H1 (cell line): ENCODE measurements at regions not wholly inside any gene's neighbourhood (a gene's known extent, or its start where the extent isn't known, plus 50 kb on each side); places are given as distances from the start of the nearest gene placed in this dataset.

Experiments used
- CTCF ChIA-PET: fragments of 300-600 bp; sonication (Branson Sonifier 250); formaldehyde crosslinking; loops from one replicate; lab custom pipeline; 2021; ENCODE audit not compliant: partially characterized antibody; lab: Charles Lee
- POLR2A ChIA-PET: fragments of 300-600 bp; sonication (Branson Sonifier 250); formaldehyde crosslinking; loops from one replicate; lab custom pipeline; 2021; ENCODE audit warnings: inconsistent platforms; ENCODE audit not compliant: partially characterized antibody; lab: Charles Lee
- DNase-seq, 2 experiments: peaks; one replicate each; pipeline versions ENCODE4 v3.0.0 to v3.0.0-alpha.2; 2010 to 2022; ENCODE audit warnings: low spot score in 2 of 2, low read depth in 1 of 2, mixed read lengths in 1 of 2
- FAIRE-seq: peaks from 2 replicates; lab custom pipeline; 2011; peaks lifted over from hg19 to GRCh38; lab: Jason Lieb, UNC
- H2AFZ ChIP-seq: 2 replicates; pipeline ENCODE4 v1.8.1; 2012; ENCODE audit warnings: low read length, inconsistent platforms
- H2AK5ac ChIP-seq: 2 replicates; pipeline ENCODE4 v1.6.1; 2013; ENCODE audit warnings: low read depth, low read length
- H2BK120ac ChIP-seq: replicated peaks from 2 replicates; pipeline ENCODE3; 2013; ENCODE audit warnings: low read depth, low read length, inconsistent platforms
- H2BK12ac ChIP-seq: 2 replicates; pipeline ENCODE4 v1.6.1; 2013; ENCODE audit warnings: low read depth, low read length
- H2BK15ac ChIP-seq: 2 replicates; pipeline ENCODE4 v1.6.1; 2013; ENCODE audit warnings: low read length
- H2BK20ac ChIP-seq: 2 replicates; pipeline ENCODE4 v1.6.1; 2013; ENCODE audit warnings: low read length
- H2BK5ac ChIP-seq: 2 replicates; pipeline ENCODE4 v1.6.1; 2013; ENCODE audit warnings: low read depth, low read length
- H3K14ac ChIP-seq: 2 replicates; pipeline ENCODE4 v1.6.1; 2013; ENCODE audit warnings: inconsistent platforms; ENCODE audit not compliant: insufficient read length
- H3K18ac ChIP-seq: 2 replicates; pipeline ENCODE4 v1.6.1; 2013; ENCODE audit warnings: low read length; ENCODE audit errors: extremely low read depth
- H3K23ac ChIP-seq: 2 replicates; pipeline ENCODE4 v1.6.1; 2013; ENCODE audit warnings: inconsistent platforms; ENCODE audit not compliant: insufficient read length
- H3K23me2 ChIP-seq: 2 replicates; pipeline ENCODE4 v1.6.1; 2013; ENCODE audit warnings: low read depth, low read length
- H3K27ac ChIP-seq: 2 replicates; pipeline ENCODE4 v1.6.1; 2011; ENCODE audit warnings: low read depth, low read length, inconsistent platforms
- H3K27me3 ChIP-seq, 4 experiments: replicated peaks in 1 of 4; 1 replicate in 1 of 4; 2 replicates in 3 of 4; pipeline versions ENCODE4 v1.6.1 to v1.8.1; 2011 to 2013; ENCODE audit warnings: low read length in 3 of 4, mild to moderate bottlenecking in 3 of 4, inconsistent platforms in 2 of 4, mixed read lengths in 2 of 4, moderate library complexity in 1 of 4; ENCODE audit not compliant: control insufficient read depth in 3 of 4, insufficient read depth in 3 of 4; ENCODE audit errors: extremely low read depth in 1 of 4
- H3K36me3 ChIP-seq, 4 experiments: 2 replicates each; pipeline versions ENCODE4 v1.6.1 to v1.8.1; 2011 to 2013; ENCODE audit warnings: mild to moderate bottlenecking in 4 of 4, low read length in 3 of 4, moderate library complexity in 2 of 4, control low read depth in 1 of 4, inconsistent platforms in 1 of 4; ENCODE audit not compliant: insufficient read depth in 4 of 4, control insufficient read depth in 2 of 4
- H3K4ac ChIP-seq: replicated peaks from 2 replicates; pipeline ENCODE3; 2013; ENCODE audit warnings: low read length, low read depth, mixed read lengths, inconsistent platforms; ENCODE audit not compliant: insufficient read length
- H3K4me1 ChIP-seq, 4 experiments: replicated peaks in 1 of 4; 1 replicate in 1 of 4; 2 replicates in 3 of 4; pipeline versions ENCODE4 v1.6.1 to v1.8.1; 2011 to 2013; ENCODE audit warnings: low read length in 3 of 4, inconsistent platforms in 2 of 4, mixed read lengths in 1 of 4; ENCODE audit not compliant: insufficient read depth in 4 of 4, control insufficient read depth in 3 of 4
- H3K4me2 ChIP-seq, 2 experiments: 2 replicates each; pipeline versions ENCODE4 v1.6.1 to v1.8.1; 2011 to 2013; ENCODE audit warnings: low read depth in 2 of 2, low read length in 2 of 2, control low read depth in 1 of 2, inconsistent platforms in 1 of 2, mild to moderate bottlenecking in 1 of 2; ENCODE audit not compliant: insufficient read depth in 1 of 2
- H3K4me3 ChIP-seq, 4 experiments: fragments of 200-600, 300-600 bp in 1 of 4; sonication (generic), shearing (Covaris generic), sonication (Bioruptor Twin) in 1 of 4; 2 replicates each; pipeline versions ENCODE4 v1.5.1 to v1.8.1; 2011 to 2016; ENCODE audit warnings: low read length in 4 of 4, low read depth in 3 of 4, control low read depth in 2 of 4, inconsistent platforms in 2 of 4, mild to moderate bottlenecking in 2 of 4, mixed read lengths in 1 of 4, moderate library complexity in 1 of 4; ENCODE audit not compliant: insufficient read depth in 2 of 4; ENCODE audit errors: extremely low read depth in 1 of 4
- H3K56ac ChIP-seq: replicated peaks from 2 replicates; pipeline ENCODE3; 2013; ENCODE audit warnings: low read depth, mild to moderate bottlenecking, mixed read lengths, low read length, inconsistent platforms; ENCODE audit not compliant: insufficient read length
- H3K79me1 ChIP-seq: 2 replicates; pipeline ENCODE4 v1.6.1; 2013; ENCODE audit warnings: low read depth, low read length, control low read depth
- H3K79me2 ChIP-seq, 2 experiments: 2 replicates each; pipeline versions ENCODE4 v1.6.1 to v1.8.1; 2012 to 2013; ENCODE audit warnings: low read length in 2 of 2, mild to moderate bottlenecking in 2 of 2, inconsistent platforms in 1 of 2; ENCODE audit not compliant: insufficient read depth in 2 of 2, control insufficient read depth in 1 of 2
- H3K9ac ChIP-seq, 4 experiments: replicated peaks in 1 of 4; 1 replicate in 1 of 4; 2 replicates in 3 of 4; pipeline versions ENCODE4 v1.6.1 to v1.8.1; 2011 to 2013; ENCODE audit warnings: low read depth in 3 of 4, low read length in 3 of 4, control low read depth in 2 of 4, mild to moderate bottlenecking in 2 of 4, moderate library complexity in 2 of 4, inconsistent platforms in 1 of 4; ENCODE audit errors: extremely low read depth in 1 of 4
- H3K9me3 ChIP-seq, 2 experiments: 2 replicates each; pipeline versions ENCODE4 v1.6.1 to v1.8.1; 2012 to 2013; ENCODE audit warnings: mild to moderate bottlenecking in 2 of 2, moderate library complexity in 2 of 2, control low read depth in 1 of 2, inconsistent platforms in 1 of 2, low read depth in 1 of 2, low read length in 1 of 2, mixed read lengths in 1 of 2; ENCODE audit not compliant: insufficient read depth in 2 of 2
- H4K20me1 ChIP-seq, 2 experiments: replicated peaks in 1 of 2; 2 replicates each; pipeline versions ENCODE3 to v1.8.1; 2011 to 2013; ENCODE audit warnings: inconsistent platforms in 2 of 2, low read length in 2 of 2, mild to moderate bottlenecking in 1 of 2; ENCODE audit not compliant: insufficient read depth in 2 of 2, control insufficient read depth in 1 of 2
- H4K5ac ChIP-seq: 2 replicates; pipeline ENCODE4 v1.6.1; 2013; ENCODE audit warnings: low read length, low read depth, mixed read lengths, inconsistent platforms; ENCODE audit not compliant: insufficient read length
- H4K8ac ChIP-seq: 2 replicates; pipeline ENCODE4 v1.8.0; 2013; ENCODE audit warnings: mild to moderate bottlenecking, moderate library complexity, low read length, inconsistent platforms; ENCODE audit not compliant: insufficient read depth; ENCODE audit errors: extremely low read depth
- H4K91ac ChIP-seq: replicated peaks from 2 replicates; pipeline ENCODE3; 2013; ENCODE audit warnings: low read length, mixed read lengths, inconsistent platforms; ENCODE audit not compliant: insufficient read length
- BCL11A ChIP-seq, 2 experiments: IDR thresholded peaks; one replicate each; pipeline ENCODE4 v1.6.1; 2011; ENCODE audit warnings: low read depth in 2 of 2, low read length in 2 of 2, mild to moderate bottlenecking in 2 of 2
- CEBPB ChIP-seq: IDR thresholded peaks from 2 replicates; pipeline ENCODE4 v1.6.1; 2012; ENCODE audit warnings: low read depth, low read length
- EP300 ChIP-seq, 2 experiments: IDR thresholded peaks; 1 replicate in 1 of 2; 2 replicates in 1 of 2; pipeline ENCODE4 v1.6.1; 2011 to 2012; ENCODE audit warnings: low read depth in 2 of 2, low read length in 2 of 2, mild to moderate bottlenecking in 2 of 2, borderline replicate concordance in 1 of 2, inconsistent platforms in 1 of 2, moderate library complexity in 1 of 2
- FOSL1 ChIP-seq: IDR thresholded peaks from 2 replicates; pipeline ENCODE4 v1.6.1; 2011; ENCODE audit warnings: mild to moderate bottlenecking, low read depth, low read length, moderate library complexity; ENCODE audit not compliant: insufficient read depth
- POLR2AphosphoS5 ChIP-seq: IDR thresholded peaks from 2 replicates; pipeline ENCODE4 v1.6.1; 2011; ENCODE audit warnings: low read depth, low read length
- POU5F1 ChIP-seq: IDR thresholded peaks from 2 replicates; pipeline ENCODE4 v1.6.1; 2011; ENCODE audit warnings: low read depth, mild to moderate bottlenecking, low read length, moderate library complexity
- RFX5 ChIP-seq: IDR thresholded peaks from 2 replicates; pipeline ENCODE4 v1.6.1; 2011; ENCODE audit warnings: low read depth, low read length, improper control_type of control experiment, borderline replicate concordance
- SIRT6 ChIP-seq: IDR thresholded peaks from one replicate; pipeline ENCODE4 v1.7.1; 2012; ENCODE audit warnings: low read length, inconsistent platforms
- SP1 ChIP-seq: IDR thresholded peaks from 2 replicates; pipeline ENCODE4 v1.6.1; 2011; ENCODE audit warnings: low read depth, low read length
- SP2 ChIP-seq: IDR thresholded peaks from 2 replicates; pipeline ENCODE4 v1.6.1; 2012; ENCODE audit warnings: mild to moderate bottlenecking, low read length, inconsistent platforms
- WGBS, 2 experiments: shearing (Covaris generic) in 1 of 2; methylation state at CpG; one replicate each; pipeline versions ENCODE4 v1.1.6 to v1.1.7; 2013 to 2015; ENCODE audit warnings: low lambda C conversion rate in 2 of 2, mixed read lengths in 2 of 2, inconsistent platforms in 1 of 2, low coverage in 1 of 2, missing lambda C conversion rate in 1 of 2; ENCODE audit not compliant: insufficient replicate concordance in 2 of 2, insufficient coverage in 1 of 2, insufficient read length in 1 of 2; ENCODE audit errors: extremely low coverage in 1 of 2, missing lambda C conversion rate in 1 of 2; 5-methylcytosine and 5-hydroxymethylcytosine counted together

DNA sequence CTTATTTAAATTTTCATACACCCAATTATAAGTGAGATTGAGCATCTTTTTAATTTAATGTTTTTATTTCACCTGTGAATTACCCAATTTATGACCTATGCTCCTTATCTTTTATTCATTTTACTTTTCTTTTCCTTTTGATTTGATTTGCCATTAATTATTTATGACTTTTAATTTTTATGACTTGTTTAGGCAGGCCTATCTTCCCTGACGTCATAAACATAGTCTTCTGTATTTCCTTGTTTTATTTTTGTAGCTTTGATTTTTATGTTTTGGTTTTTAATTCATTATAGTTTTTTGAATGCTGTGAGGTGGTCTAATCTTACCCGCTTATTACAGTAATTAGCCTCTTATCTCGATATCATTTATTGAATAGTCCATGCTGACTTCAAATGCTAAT is 467.1 kb upstream of the FAR2 start:
- Histone ChIP-seq H2BK15ac (no peak overlapping the region), H3K18ac (no peak overlapping the region), H2AFZ (no peak overlapping the region), H4K8ac (no peak overlapping the region), H3K4me2 (no peak overlapping the region), H3K36me3 (no peaks in the 10 kb centered on the region), H3K4me3 (no peak overlapping the region), H4K91ac (no peak overlapping the region), H3K14ac (no peak overlapping the region), H3K79me1 (no peaks in the 10 kb centered on the region), H3K9ac (no peak overlapping the region), H2AK5ac (no peak overlapping the region), H2BK120ac (no peak overlapping the region), H3K4me1 (peaks cover 0 to 8% (median 0%) of the 10 kb centered on the region in 4 experiments; a peak in 1 of 7 replicates), H3K4ac (no peak overlapping the region), H2BK20ac (no peak overlapping the region), H4K20me1 (no peaks in the 10 kb centered on the region), H3K27me3 (no peaks in the 10 kb centered on the region), H4K5ac (no peak overlapping the region), H3K79me2 (no peaks in the 10 kb centered on the region), H2BK5ac (no peak overlapping the region), H3K23me2 (no peaks in the 10 kb centered on the region), H3K56ac (no peak overlapping the region), H3K27ac (no peak overlapping the region), H2BK12ac (no peak overlapping the region), H3K9me3 (no peaks in the 10 kb centered on the region), H3K23ac (no peak overlapping the region)
- POLR2A ChIA-PET: no interaction called here
- CTCF ChIA-PET: interaction anchor here (1.1 kb wide), 1 partner anchor 191 kb away, joined by 3 read pairs; no protein-coding TSS in a partner anchor
- DNase-seq (no peak), FAIRE-seq (no peak)
- TF ChIP-seq SIRT6: no peak
- no peak for TF ChIP-seq POU5F1
- TF ChIP-seq RFX5: no peak
- no peak for TF ChIP-seq SP2
- TF ChIP-seq SP1: no peak
- TF ChIP-seq EP300 (IDR thresholded peaks at IDR 0.05; ENCODE audit: borderline replicate concordance in 1 of 2, low read depth in 2 of 2, low read length in 2 of 2): no peak
- TF ChIP-seq POLR2AphosphoS5: no peak
- no peak for TF ChIP-seq BCL11A (IDR thresholded peaks at IDR 0.05; ENCODE audit: low read depth in 2 of 2, low read length in 2 of 2)
- TF ChIP-seq CEBPB: no peak
- TF ChIP-seq FOSL1: no peak
- WGBS, 2 experiments: 92% methylated on average over 3 of the region's 3 CpGs; no CpG with 5 or more reads in 1 of the 2 experiments
